HG02840 (cell line): ENCODE measurements at regions not wholly inside any gene's neighbourhood (a gene's known extent, or its start where the extent isn't known, plus 50 kb on each side); places are given as distances from the start of the nearest gene placed in this dataset.

Source experiments
- ATAC-seq: cut with Tn5 transposase; IDR thresholded peaks from one replicate; pipeline ENCODE4 v1.9.1; 2021; ENCODE audit warnings: mild to moderate bottlenecking, moderate library complexity, moderate number of reproducible peaks; ENCODE audit not compliant: unreplicated experiment, low FRiP score

DNA sequence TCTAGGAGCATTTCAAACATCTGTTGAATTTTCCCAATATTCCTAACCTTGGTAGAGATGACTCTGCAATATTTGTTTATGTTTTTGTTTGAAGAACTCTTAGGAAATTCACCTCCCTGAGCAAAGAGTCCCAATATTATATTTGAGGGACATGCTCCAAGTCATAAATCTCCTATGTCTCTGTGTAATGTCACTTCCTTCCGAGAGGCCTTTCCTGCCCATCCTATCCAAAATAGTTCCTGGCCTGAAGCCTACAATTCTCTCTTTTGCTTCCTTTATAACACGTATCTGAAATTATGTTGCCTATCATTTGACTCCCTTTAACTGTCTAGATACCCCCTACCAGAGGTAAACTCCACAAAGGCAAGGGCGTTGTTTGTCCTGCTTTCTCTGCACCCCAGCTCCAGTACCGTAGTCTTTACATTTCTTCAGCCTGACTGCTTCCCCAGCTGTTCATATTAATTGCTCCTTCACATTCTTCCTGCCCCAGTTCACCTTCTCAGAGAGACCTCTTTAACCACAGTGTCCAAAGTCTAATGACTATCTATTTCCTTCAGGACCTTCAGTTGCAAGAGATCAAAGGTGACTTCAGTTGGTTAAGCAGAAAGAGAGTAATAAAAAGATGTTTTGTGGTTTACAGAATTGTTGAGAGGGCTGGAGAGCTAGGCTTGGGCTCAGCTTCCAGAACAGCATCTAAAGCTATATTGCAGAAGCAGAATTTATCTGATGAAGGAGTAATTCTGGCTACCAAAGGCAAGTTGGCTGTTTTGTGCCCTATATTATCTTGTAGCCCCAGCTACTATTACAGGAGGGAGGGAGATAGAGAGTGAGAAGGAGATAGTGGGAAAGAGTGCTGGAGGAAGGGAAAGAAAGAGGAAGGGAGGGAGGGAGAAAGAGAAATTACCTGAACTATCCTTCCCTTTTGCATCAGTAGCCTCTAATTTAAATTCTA, 109.3 kb upstream of the TMEM161B start:
- no peak for ATAC-seq

DNA sequence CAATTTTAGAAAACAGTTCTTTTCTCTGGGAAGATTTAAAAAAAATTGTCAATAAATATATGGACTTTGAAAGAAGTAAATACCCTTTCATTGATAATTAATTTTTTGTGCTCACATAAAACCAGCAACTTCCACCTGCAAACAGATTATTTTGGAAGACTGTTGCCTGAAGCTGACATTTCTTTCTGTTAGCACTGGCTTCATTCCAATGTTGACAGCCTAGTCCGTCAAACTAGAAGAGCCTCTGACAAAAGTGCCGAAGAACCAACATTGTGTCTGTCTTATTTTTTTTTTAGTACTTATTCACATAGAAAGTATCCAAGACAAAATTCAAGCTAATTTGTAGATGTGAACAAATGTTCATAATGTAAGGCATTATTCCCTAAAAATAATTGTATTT, 108.6 kb upstream of the TMEM161B start:
- ATAC-seq: no peak

DNA sequence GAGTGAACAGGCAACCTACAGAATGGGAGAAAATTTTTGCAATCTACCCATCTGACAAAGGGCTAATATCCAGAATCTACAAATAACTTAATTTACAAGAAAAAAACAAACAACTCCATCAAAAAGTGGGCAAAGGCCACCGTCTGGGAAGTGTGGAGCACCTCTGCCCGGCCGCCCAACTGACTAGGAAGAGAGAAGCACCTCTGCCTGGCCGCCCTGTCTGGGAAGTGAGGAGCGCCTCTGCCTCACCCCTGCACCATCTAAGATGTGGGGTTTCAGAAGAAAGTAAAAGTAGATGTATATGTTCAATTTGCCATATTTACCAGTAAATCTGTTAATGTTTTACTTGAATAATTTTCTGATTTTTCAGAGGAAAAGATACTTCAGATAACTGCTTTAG, 108.1 kb upstream of the TMEM161B start:
- ATAC-seq: no peak

DNA sequence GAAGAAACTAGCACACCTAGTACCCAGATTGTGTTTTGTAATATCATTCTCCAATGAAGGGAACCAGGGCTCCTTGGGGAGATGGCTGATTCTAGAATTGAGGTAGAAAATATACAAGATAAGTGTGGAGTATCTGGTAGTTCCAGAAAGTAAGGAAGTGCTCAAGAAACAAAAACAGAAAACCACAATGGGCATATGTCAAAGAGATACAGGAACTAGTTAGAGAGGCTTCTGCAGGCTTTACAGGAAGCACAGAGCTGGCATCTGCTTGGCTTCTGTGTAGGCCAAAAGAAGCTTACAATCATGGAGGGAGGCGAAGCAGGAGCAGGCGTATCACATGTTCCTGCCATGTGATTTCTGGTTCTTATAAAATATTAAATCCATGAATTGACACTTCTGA, 105.7 kb upstream of the TMEM161B start:
- ATAC-seq: no peak

DNA sequence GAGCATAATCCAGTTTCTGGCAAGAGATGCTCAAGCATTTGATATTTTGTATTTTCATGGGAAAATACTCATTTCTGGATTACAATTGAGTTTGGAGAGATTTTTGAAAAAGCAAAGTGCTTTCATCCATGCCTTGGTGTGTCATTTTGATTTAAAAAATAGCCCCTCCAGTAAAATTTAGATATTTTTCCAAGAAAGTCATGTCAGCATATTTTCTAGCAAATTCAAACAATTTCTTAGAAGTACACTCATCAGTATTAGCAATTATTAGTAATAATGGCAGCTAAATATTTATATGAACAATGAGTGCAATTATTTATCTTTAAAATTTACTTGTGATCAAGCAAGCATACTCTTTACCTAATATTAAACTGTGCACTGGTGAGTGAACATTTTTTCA, 102.2 kb upstream of the TMEM161B start:
- ATAC-seq: no peak

DNA sequence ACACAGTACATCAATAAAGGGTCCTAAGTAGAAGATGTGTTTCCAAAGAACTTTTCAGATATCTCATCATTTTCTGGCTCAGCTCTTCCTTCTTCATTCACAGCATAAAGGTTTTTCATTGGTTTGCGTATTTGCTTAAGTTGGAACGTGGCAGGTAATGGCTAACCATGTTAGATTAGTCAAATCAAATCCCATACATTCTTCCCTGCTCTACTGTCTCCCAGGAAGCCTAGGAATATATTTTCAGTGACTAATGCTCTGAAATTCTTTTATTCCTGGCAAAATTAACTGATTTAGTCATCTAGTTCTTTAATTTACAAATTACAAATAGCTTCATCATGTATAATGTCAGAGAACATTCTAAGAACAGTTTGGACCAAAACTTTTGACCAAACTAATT, 99.6 kb upstream of the TMEM161B start:
- ATAC-seq: no peak

DNA sequence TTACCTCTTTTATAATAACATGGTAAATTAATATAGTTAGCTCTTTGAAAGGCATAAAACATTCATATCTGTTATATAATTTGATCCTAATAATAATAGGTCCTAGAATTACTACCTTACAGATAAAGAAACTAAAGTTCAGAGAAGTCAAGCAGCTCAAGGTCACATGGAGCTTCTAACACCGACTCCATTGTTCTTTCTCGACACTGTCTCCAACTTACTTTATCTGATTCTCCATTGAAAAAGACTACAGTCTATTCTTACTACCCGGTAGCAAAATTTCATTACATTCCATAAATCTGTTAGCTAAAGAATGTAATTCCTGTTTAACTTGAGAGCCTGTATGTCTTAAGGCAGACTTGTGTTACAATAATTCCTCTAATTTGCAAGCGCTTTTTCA, 96.3 kb upstream of the TMEM161B start:
- no peak for ATAC-seq

DNA sequence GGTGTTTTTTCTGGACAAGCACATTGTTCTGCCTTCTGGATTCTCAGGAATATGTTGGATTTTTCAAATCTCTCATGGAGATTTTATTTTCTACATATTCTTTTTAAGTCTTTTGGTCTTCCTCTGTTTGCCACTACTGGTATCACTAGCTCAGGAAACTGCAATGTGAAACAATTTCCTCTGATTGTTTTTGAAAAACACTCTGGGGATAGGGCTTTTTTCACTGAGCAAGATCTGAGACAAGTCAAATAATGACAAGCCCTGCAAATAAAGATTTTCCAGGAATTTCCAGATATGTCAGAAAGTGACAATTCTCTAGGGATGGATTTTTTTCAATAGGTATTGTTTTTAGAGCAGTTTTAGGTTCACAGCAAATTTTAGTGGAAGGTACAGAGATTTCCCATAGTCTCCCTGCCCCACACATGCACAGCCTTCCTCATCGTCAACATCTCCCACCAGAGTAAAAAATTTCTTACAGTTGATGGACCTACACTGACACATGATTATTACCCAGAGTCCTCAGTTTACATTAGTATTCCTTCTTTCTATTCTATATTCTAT, 86.9 kb upstream of the TMEM161B start:
- ATAC-seq: no peak

DNA sequence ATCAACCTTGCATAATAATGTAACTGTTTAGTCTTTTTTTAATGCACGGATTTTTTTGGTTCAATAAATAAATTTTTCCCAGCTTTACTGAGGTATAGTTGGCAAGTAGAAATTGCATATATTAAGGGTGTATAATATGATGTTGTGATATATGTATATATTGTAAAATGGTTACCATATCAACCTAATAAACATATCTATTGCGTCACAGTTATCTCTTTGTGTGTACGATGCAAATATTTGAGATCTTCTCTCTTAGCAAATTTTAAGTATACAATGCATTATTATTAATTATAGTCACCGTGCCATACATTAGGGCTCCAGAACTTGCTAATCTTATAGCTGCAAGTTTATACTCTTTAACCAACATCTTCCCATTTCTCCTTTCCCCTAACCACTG, 57.2 kb upstream of the TMEM161B start:
- ATAC-seq: no peak

DNA sequence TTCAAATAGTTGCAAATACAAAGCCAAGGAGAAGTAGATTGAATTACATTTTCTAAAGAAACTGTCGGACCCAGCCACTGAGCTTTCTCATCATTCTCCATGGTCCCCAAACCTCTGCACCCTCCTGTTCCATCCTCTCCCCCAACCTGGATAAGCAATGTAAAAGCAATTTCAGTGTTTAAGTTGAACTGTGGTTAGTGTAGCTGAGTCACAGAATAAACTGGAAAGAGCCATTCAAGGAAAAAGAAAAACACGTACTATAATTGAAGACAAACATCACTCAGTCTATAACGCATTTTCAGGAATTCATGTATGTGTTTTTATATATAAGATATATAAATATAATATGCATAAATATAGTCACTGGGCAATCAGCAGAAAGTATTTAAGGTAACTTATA, 54.1 kb upstream of the TMEM161B start:
- no peak for ATAC-seq
